ENCODE measurements at regions not wholly inside any gene's neighbourhood (a gene's known extent, or its start where the extent isn't known, plus 50 kb on each side); places are given as distances from the start of the nearest gene placed in this dataset.

GRCh38 chr2:111701266-111701665 is 182.7 kb downstream of the ANAPC1 start:
- no peak for TF ChIP-seq POLR2A (IDR thresholded peaks at IDR 0.05)
- TF ChIP-seq POLR2AphosphoS5 (IDR thresholded peaks at IDR 0.05): no peak
